ENCODE measurements at regions not wholly inside any gene's neighbourhood (a gene's known extent, or its start where the extent isn't known, plus 50 kb on each side); places are given as distances from the start of the nearest gene placed in this dataset.
"Not testable (repeated sequence)": the region's sequence is repeated elsewhere in the genome, so short reads cannot be mapped to it uniquely, and the experiment has no call there.

DNA sequence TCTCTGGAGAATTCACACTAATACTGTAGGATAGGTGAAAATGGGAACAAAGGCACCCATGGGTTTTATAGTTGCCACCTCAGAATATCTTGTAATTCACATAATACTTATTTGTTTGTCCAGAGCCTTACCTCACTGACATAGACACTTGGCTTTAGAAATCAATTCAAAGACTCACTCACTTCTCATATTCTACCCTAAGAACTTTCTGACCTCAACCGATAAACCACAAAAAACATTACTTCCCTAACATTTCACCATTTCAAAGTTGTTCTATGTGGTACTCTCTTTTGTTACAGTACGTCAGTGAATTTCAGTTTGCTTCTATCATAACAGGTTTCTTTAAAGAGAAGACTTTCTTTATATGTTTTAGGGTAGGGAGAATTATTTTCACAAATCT is 359.3 kb downstream of the IGSF11 start (continued):
- TF ChIP-seq, protein P1, sequence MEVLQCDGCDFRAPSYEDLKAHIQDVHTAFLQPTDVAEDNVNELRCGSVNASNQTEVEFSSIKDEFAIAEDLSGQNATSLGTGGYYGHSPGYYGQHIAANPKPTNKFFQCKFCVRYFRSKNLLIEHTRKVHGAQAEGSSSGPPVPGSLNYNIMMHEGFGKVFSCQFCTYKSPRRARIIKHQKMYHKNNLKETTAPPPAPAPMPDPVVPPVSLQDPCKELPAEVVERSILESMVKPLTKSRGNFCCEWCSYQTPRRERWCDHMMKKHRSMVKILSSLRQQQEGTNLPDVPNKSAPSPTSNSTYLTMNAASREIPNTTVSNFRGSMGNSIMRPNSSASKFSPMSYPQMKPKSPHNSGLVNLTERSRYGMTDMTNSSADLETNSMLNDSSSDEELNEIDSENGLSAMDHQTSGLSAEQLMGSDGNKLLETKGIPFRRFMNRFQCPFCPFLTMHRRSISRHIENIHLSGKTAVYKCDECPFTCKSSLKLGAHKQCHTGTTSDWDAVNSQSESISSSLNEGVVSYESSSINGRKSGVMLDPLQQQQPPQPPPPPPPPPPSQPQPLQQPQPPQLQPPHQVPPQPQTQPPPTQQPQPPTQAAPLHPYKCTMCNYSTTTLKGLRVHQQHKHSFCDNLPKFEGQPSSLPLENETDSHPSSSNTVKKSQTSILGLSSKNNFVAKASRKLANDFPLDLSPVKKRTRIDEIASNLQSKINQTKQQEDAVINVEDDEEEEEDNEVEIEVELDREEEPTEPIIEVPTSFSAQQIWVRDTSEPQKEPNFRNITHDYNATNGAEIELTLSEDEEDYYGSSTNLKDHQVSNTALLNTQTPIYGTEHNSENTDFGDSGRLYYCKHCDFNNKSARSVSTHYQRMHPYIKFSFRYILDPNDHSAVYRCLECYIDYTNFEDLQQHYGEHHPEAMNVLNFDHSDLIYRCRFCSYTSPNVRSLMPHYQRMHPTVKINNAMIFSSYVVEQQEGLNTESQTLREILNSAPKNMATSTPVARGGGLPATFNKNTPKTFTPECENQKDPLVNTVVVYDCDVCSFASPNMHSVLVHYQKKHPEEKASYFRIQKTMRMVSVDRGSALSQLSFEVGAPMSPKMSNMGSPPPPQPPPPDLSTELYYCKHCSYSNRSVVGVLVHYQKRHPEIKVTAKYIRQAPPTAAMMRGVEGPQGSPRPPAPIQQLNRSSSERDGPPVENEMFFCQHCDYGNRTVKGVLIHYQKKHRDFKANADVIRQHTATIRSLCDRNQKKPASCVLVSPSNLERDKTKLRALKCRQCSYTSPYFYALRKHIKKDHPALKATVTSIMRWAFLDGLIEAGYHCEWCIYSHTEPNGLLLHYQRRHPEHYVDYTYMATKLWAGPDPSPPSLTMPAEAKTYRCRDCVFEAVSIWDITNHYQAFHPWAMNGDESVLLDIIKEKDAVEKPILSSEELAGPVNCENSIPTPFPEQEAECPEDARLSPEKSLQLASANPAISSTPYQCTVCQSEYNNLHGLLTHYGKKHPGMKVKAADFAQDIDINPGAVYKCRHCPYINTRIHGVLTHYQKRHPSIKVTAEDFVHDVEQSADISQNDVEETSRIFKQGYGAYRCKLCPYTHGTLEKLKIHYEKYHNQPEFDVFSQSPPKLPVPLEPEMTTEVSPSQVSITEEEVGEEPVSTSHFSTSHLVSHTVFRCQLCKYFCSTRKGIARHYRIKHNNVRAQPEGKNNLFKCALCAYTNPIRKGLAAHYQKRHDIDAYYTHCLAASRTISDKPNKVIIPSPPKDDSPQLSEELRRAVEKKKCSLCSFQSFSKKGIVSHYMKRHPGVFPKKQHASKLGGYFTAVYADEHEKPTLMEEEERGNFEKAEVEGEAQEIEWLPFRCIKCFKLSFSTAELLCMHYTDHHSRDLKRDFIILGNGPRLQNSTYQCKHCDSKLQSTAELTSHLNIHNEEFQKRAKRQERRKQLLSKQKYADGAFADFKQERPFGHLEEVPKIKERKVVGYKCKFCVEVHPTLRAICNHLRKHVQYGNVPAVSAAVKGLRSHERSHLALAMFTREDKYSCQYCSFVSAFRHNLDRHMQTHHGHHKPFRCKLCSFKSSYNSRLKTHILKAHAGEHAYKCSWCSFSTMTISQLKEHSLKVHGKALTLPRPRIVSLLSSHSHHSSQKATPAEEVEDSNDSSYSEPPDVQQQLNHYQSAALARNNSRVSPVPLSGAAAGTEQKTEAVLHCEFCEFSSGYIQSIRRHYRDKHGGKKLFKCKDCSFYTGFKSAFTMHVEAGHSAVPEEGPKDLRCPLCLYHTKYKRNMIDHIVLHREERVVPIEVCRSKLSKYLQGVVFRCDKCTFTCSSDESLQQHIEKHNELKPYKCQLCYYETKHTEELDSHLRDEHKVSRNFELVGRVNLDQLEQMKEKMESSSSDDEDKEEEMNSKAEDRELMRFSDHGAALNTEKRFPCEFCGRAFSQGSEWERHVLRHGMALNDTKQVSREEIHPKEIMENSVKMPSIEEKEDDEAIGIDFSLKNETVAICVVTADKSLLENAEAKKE (CRISPR knock-in tag; IDR thresholded peaks at IDR 0.05): no peak

DNA sequence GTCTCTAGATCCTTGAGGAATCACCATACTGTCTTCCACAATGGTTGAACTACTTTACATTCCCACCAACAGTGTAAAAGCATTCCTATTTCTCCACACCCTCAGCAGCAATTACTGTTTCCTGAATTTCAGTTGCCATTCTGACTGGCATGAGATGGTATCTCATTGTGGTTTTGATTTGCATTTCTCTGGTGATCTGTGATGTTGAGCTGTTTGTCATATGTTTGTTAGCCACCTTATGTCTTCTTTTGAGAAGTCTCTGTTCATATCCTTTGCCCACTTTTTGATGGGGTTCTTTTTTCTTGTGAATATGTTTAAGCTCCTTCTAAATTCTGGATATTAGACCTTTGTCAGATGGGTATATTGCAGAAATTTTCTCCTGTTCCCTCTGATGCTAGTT is 356.0 kb downstream of the IGSF11 start:
- H3K4me2 ChIP-seq; H3K4me3 ChIP-seq; H3K9me2 ChIP-seq (ENCODE audit: insufficient read depth); H4K20me1 ChIP-seq (replicated peaks; ENCODE audit: insufficient read depth); H3F3A ChIP-seq (replicated peaks; ENCODE audit: low read depth); H3K4me3 Mint-ChIP-seq; H3K4me1 Mint-ChIP-seq; H2AFZ ChIP-seq; H3K27me3 Mint-ChIP-seq (ENCODE audit: insufficient read depth, low read depth, poor library complexity); H3K27me3 ChIP-seq (ENCODE audit: insufficient read depth); H3K9me3 Mint-ChIP-seq; DNase-seq (ENCODE audit: low spot score); H3K36me3 Mint-ChIP-seq (ENCODE audit: low read depth); H3K4me1 ChIP-seq (ENCODE audit: insufficient read depth); H3K79me2 ChIP-seq (replicated peaks; ENCODE audit: insufficient read depth); ATAC-seq; H3K27ac ChIP-seq (ENCODE audit: low read depth); H3K27ac Mint-ChIP-seq; H3K36me3 ChIP-seq (ENCODE audit: insufficient read depth): not testable (repeated sequence)

DNA sequence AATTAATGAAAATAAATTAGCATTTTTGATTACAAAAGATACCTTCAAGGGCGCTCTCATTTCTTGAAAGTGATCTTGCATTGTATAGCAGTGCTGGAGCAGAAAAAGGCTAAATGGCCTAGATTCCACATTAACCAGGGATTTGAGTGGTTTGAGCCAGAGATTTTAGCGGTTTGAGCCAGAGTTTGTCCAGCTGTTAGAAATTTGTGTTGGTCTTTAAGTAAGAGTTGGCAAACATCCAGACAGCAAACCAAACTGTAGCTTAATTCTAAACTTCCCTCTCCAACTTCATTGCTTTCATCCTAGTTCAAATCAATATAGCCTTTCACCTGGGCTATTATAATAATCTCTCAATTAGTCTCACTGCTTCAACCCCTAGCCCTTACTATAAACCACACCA is 351.7 kb downstream of the IGSF11 start:
- Histone ChIP-seq H3F3A (replicated peaks; ENCODE audit: low read depth) (no peaks in the 10 kb centered on the region), H3K27me3 (ENCODE audit: insufficient read depth) (no peaks in the 10 kb centered on the region), H3K27ac (ENCODE audit: low read depth) (no peak overlapping the region), H3K4me2 (no peak overlapping the region), H3K36me3 (ENCODE audit: insufficient read depth) (no peaks in the 10 kb centered on the region), H3K4me3 (no peak overlapping the region), H3K79me2 (replicated peaks; ENCODE audit: insufficient read depth) (no peaks in the 10 kb centered on the region), H3K4me1 (ENCODE audit: insufficient read depth) (no peaks in the 10 kb centered on the region), H2AFZ (no peak overlapping the region), H3K9me2 (ENCODE audit: insufficient read depth) (no peaks in the 10 kb centered on the region; the same call in 1 of the 2 replicates), H4K20me1 (replicated peaks; ENCODE audit: insufficient read depth) (no peaks in the 10 kb centered on the region)
- TF ChIP-seq NANOG (IDR thresholded peaks at IDR 0.05; ENCODE audit: borderline replicate concordance) (no peak), JUNB (IDR thresholded peaks at IDR 0.05; ENCODE audit: unreplicated experiment) (no peak), ZNF331 (CRISPR knock-in tag; IDR thresholded peaks at IDR 0.05; ENCODE audit: low read depth) (no peak), EZH2phosphoT487 (IDR thresholded peaks at IDR 0.05; ENCODE audit: unreplicated experiment) (no peak)
- H3K4me3 Mint-ChIP-seq: no peak overlapping the region
- H3K9me3 Mint-ChIP-seq: no peaks in the 10 kb centered on the region; the same call in 1 of the 3 replicates
- H3K27me3 Mint-ChIP-seq (ENCODE audit: insufficient read depth, low read depth, poor library complexity): no peaks in the 10 kb centered on the region
- DNase-seq (ENCODE audit: low spot score) (no peak), ATAC-seq (no peak)
- no peak overlapping the region for H3K27ac Mint-ChIP-seq
- H3K4me1 Mint-ChIP-seq: peaks cover 9% of the 10 kb centered on the region; the same call in 2 of the 3 replicates
- no peaks in the 10 kb centered on the region for H3K36me3 Mint-ChIP-seq (ENCODE audit: low read depth)

Measured in GM23338 (cell line).